AG04450 (cell line): ENCODE measurements at regions not wholly inside any gene's neighbourhood (a gene's known extent, or its start where the extent isn't known, plus 50 kb on each side); places are given as distances from the start of the nearest gene placed in this dataset.

Experiments used
- CTCF ChIA-PET: fragments of 300-600, 350-600 bp; formaldehyde crosslinking; extraction: SDS; loops from one replicate; lab custom pipeline; 2022; ENCODE audit warnings: antibody characterized with exemption, inconsistent platforms; lab: Charles Lee
- POLR2A ChIA-PET: fragments of 350-600 bp; formaldehyde crosslinking; extraction: SDS; loops from one replicate; lab custom pipeline; 2021; ENCODE audit warnings: antibody characterized with exemption, inconsistent platforms; lab: Yijun Ruan, JAX
- DNase-seq: peaks from one replicate; pipeline ENCODE4 v3.0.0-alpha.2; 2011; ENCODE audit warnings: low read depth, low spot score
- H3K27ac ChIP-seq: one replicate; pipeline ENCODE4 v1.5.1; 2012; ENCODE audit warnings: low read depth, low read length, control low read depth
- H3K27me3 ChIP-seq: one replicate; pipeline ENCODE4 v1.6.0; 2012; ENCODE audit warnings: low read length; ENCODE audit not compliant: control insufficient read depth, insufficient read depth
- H3K4me3 ChIP-seq: 2 replicates; pipeline ENCODE4 v1.5.1; 2011; ENCODE audit warnings: mild to moderate bottlenecking, low read depth, low read length, control low read depth
- H3K9me3 ChIP-seq: 2 replicates; pipeline ENCODE4 v1.5.1; 2012; ENCODE audit warnings: low read length; ENCODE audit not compliant: control insufficient read depth, insufficient read depth
- TF ChIP-seq, protein P1 (sequence below): IDR thresholded peaks from 2 replicates; pipeline ENCODE4 v1.5.1; 2011; ENCODE audit warnings: low read depth, low read length, control low read depth, inconsistent platforms

DNA sequence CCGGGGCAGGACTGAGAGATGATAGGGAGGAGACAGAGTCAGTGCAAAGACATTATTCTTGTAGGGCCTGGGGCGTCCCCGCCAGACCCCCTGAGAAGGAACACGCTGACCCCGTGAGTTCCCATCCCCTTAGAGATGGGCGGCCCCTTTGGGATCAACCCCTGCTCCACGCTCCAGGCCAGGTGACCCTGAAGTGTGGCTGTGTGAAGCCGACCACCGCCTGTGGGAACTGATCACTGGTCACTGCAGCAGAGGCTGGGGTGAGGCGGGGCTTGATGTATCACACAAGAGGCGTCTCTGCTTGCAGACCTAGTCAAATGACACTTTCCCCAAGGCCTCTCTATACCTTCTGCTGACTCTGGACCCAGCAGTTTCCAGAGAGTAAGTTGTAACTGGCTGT lies 157.4 kb upstream of the TWIST2 start:
- Histone ChIP-seq H3K27ac (no peak overlapping the region), H3K9me3 (no peaks in the 10 kb centered on the region; the same call in 1 of the 2 replicates), H3K27me3 (peaks cover 14% of the 10 kb centered on the region), H3K4me3 (no peak overlapping the region)
- no peak for DNase-seq
- TF ChIP-seq, protein P1, sequence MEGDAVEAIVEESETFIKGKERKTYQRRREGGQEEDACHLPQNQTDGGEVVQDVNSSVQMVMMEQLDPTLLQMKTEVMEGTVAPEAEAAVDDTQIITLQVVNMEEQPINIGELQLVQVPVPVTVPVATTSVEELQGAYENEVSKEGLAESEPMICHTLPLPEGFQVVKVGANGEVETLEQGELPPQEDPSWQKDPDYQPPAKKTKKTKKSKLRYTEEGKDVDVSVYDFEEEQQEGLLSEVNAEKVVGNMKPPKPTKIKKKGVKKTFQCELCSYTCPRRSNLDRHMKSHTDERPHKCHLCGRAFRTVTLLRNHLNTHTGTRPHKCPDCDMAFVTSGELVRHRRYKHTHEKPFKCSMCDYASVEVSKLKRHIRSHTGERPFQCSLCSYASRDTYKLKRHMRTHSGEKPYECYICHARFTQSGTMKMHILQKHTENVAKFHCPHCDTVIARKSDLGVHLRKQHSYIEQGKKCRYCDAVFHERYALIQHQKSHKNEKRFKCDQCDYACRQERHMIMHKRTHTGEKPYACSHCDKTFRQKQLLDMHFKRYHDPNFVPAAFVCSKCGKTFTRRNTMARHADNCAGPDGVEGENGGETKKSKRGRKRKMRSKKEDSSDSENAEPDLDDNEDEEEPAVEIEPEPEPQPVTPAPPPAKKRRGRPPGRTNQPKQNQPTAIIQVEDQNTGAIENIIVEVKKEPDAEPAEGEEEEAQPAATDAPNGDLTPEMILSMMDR = no peak
- ChIA-PET POLR2A (no interaction called here), CTCF (no interaction called here)

DNA sequence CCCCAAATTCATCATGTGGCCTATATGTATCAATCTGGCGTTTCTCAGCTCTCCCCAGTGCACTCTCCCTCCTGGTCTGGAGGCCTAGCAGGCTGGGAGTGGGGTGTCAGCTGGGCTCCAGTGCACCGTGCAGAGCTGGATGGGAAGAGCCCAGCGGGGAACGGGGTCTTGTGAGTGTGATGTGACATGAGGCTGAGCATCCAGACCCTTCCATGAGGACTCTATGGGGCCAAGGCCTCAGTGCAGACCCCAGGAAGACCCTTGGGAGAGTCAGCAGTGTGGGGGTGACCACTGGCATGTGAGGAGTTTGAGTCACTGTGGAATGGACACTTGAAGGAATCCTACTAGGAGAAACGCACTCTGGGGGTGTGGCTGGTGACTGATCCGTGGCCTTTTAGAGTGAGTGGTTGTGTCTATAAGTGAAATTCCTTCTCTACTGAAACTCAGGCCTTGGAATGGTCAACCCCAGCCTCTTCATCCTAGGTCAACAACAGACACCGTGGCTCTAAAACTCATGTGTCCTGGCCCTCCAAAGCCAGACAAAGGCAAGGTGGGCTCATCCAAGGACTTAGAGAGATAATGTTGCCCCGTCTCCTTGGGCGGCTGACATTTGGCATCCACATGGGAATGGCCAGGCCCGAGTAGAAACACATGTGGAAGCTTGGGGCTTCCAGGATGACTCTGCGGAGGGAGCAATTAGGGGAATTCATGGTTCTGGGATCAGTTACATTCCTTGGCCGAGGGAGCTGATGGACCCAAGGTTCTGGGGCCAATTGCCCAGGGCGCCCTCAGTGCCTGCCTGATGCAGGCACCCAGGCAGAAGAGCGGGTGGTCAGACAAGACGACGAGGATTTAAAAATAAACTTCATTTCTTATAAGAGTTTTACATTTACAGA lies 156.0 kb upstream of the TWIST2 start:
- no peak for DNase-seq
- CTCF ChIA-PET = no interaction called here

DNA sequence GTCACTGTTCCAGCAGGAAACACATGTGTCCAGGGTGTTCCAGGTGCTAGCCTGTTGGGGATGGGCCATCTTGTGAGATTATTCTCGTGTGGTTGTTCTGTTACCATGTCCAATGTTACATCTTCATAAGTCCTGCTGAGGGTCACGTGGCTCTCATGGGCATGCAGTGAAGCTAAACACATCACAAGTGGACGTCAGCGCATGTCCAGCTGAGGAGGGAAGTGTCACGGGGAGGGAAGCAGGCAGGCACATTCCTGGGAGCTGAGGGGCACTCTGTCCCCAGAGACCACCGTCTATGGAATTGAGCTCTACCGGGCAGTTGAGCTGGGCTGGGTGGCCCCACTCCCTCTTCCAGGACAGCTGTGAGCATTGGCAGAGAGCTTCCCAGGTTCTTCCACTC lies 155.3 kb upstream of the TWIST2 start:
- H3K27ac ChIP-seq = no peak overlapping the region
- H3K27me3 ChIP-seq = peaks cover 14% of the 10 kb centered on the region
- ChIA-PET POLR2A (interaction anchor here (0.5 kb wide), 1 partner anchor 343 kb away, joined by 3 read pairs; no protein-coding TSS in a partner anchor), CTCF (no interaction called here)
- DNase-seq = no peak
- TF ChIP-seq, protein P1 = no peak
- H3K4me3 ChIP-seq = no peak overlapping the region
- no peaks in the 10 kb centered on the region; the same call in 1 of the 2 replicates for H3K9me3 ChIP-seq

More for the DNA sequence above, 156.0 kb upstream of the TWIST2 start:
- Histone ChIP-seq H3K4me3 (no peak overlapping the region), H3K27ac (no peak overlapping the region), H3K27me3 (peaks cover 14% of the 10 kb centered on the region), H3K9me3 (no peaks in the 10 kb centered on the region; the same call in 1 of the 2 replicates)
- POLR2A ChIA-PET = no interaction called here
- TF ChIP-seq, protein P1 = no peak

DNA sequence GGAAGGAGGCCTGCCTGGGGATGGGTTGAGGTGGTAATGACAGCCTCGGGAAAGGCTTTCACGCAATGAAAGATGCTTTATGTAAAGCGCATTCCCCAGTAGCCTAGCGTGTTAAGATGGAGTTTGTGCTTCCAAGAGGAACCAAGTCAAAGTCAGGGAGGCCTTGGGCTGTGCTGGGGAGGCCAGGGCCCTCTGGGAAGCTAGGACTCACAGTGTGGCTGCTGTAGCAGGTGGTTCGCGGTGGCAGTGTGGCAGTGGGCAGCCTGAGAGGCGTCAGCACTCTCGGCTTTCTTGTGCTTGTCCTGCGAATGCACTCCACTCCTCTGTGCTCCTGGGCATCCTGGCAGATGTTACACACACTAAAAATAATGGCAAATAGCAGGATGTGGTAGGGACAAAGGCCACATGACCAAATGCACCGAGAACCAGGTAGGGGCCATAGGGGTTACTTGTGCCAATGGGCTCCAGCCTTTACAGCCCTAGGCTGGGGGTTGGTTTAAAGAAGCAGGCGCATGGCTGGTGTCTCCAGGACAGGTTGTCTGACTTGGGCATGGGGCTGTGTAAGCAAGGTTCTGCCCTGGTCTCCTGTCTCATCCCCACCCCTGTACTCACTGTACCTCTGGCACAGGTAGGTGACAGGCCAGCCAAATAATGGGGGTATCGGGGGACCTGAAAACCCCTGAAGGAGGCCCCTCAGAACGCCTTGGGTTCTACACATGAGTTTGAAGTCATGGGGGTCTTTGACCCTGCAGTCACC lies 154.4 kb upstream of the TWIST2 start:
- no peak for DNase-seq
- no peak overlapping the region for H3K27ac ChIP-seq
- ChIA-PET CTCF (no interaction called here), POLR2A (interaction anchor here (0.5 kb wide), 1 partner anchor 344 kb away, joined by 3 read pairs; no protein-coding TSS in a partner anchor)
- TF ChIP-seq, protein P1 = no peak
- peaks cover 17% of the 10 kb centered on the region for H3K27me3 ChIP-seq
- no peak overlapping the region for H3K4me3 ChIP-seq
- no peaks in the 10 kb centered on the region; the same call in 1 of the 2 replicates for H3K9me3 ChIP-seq
